Cardiac fibroblast (primary cell): ENCODE measurements at regions not wholly inside any gene's neighbourhood (a gene's known extent, or its start where the extent isn't known, plus 50 kb on each side); places are given as distances from the start of the nearest gene placed in this dataset.

Experiments used
- DNase-seq, 2 donors: peaks; one replicate each; pipeline versions ENCODE4 v3.0.0 to v3.0.0-alpha.2; 2010; ENCODE audit warnings: low read depth in 2 of 2
- H3K4me3 ChIP-seq, 2 donors: replicated peaks in 1 of 2; 1 replicate in 1 of 2; 2 replicates in 1 of 2; pipeline ENCODE4 v1.5.1; 2011; ENCODE audit warnings: low read depth in 2 of 2, low read length in 2 of 2, mild to moderate bottlenecking in 2 of 2, moderate library complexity in 1 of 2
- CTCF ChIP-seq: IDR thresholded peaks from one replicate; pipeline ENCODE4 v1.5.1; 2011; ENCODE audit warnings: low read depth, mild to moderate bottlenecking, low read length, inconsistent platforms

- TF ChIP-seq CTCF, result no peak
- no peak for DNase-seq
- H3K4me3 ChIP-seq, result no peak overlapping the region
Measured at GRCh38 chr16:77131398-77131797, 59.6 kb upstream of the MON1B start.

GRCh38 chr16:77132051-77132618 is 58.9 kb upstream of the MON1B start:
- DNase-seq, result no peak
- no peak for TF ChIP-seq CTCF

GRCh38 chr16:77133706-77134105 is 57.3 kb upstream of the MON1B start:
- DNase-seq, result no peak
- no peak overlapping the region for H3K4me3 ChIP-seq
- TF ChIP-seq CTCF, result no peak

More at GRCh38 chr16:77132051-77132618, 58.9 kb upstream of the MON1B start:
- no peak overlapping the region for H3K4me3 ChIP-seq

- TF ChIP-seq CTCF, result no peak
- no peak for DNase-seq
- no peak overlapping the region for H3K4me3 ChIP-seq
Measured at GRCh38 chr16:77137045-77137444, 53.9 kb upstream of the MON1B start.
